AG08396 (cell line): ENCODE measurements at regions not wholly inside any gene's neighbourhood (a gene's known extent, or its start where the extent isn't known, plus 50 kb on each side); places are given as distances from the start of the nearest gene placed in this dataset.
"Not testable (repeated sequence)": the region's sequence is repeated elsewhere in the genome, so short reads cannot be mapped to it uniquely, and the experiment has no call there.

Source experiments
- DNase-seq: peaks from one replicate; pipeline ENCODE4 v3.0.0; 2012; ENCODE audit warnings: low spot score, mixed read lengths

DNA sequence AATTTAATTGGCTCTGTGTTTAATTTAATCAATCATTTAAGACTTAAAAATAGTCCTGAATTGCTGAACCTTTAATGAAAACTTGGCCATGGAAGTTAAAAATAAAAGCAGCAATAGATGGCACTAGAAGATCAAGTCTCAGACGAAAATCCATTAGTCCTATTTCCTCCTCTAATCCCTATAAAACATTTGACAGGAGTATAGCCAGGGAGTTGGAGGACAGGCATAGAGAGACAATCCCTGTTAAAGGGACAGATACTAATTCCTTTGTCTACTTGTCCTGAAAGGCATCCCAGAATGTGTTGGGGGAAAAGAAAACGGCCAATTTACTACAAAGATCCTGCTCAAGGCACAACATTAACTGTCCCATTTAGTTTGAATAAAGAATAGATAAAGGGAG is 276.3 kb upstream of the TACR3 start:
- DNase-seq, result no peak

GRCh38 chr4:103994059-103994458 is 274.3 kb upstream of the TACR3 start:
- DNase-seq, result no peak

DNA sequence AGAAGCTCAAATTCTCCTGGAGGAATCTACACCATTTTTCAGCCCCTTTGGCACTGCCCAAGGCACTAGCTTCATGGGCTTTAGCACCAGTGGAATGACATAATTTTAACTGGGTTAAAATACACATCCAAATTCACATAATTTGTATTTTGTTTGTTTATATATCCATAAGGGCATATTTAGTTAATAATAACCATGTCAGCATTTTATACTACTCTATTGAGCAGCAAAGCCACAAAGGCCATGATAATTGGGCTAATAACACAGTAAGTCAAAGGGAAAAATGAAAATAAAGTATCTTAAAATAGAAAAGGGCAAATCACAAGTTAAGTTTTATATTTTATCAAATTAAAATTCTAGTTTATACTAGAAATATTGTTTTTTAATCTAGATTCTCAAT is 262.7 kb upstream of the TACR3 start:
- DNase-seq, result no peak

DNA sequence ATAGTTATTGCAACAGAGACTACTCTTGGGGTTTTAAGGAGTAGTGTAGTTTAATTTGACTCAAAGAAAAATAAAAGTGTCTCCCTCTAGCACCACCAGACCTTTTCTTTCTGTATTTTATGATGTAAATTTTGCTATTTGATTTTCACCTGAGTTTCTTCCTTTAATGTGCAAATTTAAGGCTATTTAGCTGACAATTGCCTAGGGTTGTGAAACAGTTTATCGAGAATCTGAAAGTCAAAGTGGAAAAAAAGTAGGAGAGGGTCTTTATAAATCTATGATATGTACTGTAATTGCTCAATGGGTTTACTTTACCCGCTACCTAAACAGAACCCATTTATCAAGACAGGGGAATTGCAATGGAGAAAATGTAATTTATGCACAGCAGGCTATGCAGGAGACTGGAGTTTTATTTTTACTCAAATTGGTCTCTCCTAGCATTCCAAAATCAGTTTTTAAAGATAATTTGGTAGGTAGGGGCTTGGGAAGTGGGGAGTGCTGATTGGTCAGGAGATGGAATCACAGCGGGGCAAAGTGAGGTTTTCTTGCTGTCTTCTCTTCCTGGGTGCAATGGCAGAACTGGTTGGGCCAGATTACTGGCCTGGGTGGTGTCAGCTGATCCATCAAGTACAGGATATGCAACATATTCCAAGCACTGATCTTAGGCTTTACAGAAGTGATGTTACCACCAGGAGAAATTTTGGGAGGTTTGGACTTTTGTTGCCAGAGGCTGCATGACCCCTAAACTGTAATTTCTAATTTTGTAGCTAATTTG is 228.6 kb upstream of the TACR3 start:
- DNase-seq, result no peak

- no peak for DNase-seq
These were observed 227.8 kb upstream of the TACR3 start for GRCh38 chr4:103947617-103948016.

DNA sequence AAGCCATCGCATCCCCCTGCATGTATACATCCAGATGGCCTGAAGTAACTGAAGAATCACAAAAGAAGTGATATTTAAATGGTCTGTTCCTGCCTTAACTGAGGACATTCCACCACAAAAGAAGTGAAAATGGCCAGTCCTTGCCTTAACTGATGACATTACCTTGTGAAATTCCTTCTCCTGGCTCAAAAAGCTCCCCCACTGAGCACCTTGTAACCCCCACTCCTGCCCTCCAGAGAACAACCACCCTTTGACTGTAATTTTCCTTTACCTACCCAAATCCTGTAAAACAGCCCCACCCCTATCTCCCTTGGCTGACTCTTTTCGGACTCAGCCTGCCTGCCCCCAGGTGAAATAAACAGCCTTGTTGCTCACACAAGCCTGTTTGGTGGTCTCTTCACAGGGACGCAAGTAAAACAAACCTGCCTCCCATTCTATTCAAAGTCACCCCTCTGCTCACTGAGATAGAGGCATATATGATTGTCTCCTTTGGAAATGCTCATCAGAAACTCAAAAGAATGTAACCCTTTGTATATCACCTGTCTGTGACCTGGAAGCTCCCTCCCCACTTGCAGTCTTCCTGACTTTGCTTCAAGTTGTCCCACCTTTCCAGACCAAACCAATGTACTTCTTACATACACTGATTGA is 227.0 kb upstream of the TACR3 start:
- not testable (repeated sequence) for DNase-seq

DNA sequence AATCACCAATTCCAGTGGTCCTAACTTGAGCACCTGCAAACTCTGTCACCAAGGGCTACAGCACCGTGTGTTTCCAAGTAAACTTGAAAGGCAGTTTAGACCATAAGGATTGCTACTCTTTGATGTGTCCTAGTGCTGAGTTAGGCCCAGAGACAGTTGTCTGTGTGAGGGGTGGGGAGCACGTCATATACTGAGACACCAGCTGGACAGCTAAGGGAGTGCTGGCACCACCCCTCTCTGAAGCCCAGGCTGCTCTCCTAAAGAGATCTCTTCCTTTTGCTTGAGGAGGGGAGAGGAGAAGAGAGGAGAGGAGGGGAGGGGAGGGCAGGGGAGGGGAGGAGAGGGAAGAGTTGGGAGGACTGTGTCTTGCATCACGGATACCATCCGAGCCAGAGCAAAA is 218.7 kb upstream of the TACR3 start:
- DNase-seq, result no peak

DNA sequence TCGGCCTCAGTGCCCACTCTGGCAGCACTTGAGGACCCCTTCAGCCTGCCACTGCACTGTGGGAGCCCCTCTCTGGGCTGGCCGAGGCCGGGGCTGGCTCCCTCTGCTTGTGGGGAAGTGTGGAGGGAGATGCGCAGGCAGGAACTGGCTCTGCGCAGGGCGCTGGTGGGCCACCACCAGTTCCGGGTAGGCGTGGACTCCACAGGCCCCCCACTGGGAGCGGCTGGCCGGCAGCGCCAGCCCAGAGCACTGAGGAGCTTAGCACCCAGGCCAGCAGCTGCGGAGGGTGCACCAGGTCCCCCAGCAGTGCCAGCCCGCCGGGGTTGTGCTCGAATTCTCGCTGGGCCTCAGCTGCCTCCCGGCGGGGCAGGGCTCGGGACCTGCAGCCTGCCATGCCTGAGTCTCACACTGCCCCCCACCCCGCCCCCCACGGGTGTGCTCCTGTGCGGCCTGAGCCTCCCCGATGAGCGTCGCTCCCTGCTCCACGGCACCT is 216.9 kb upstream of the TACR3 start:
- DNase-seq, result no peak

GRCh38 chr4:103934178-103934789 is 214.5 kb upstream of the TACR3 start:
- DNase-seq, result peak; percentile 22

GRCh38 chr4:103928370-103928769 is 208.6 kb upstream of the TACR3 start:
- no peak for DNase-seq

- no peak for DNase-seq
These were observed 203.8 kb upstream of the TACR3 start for GRCh38 chr4:103923551-103923950.

DNA sequence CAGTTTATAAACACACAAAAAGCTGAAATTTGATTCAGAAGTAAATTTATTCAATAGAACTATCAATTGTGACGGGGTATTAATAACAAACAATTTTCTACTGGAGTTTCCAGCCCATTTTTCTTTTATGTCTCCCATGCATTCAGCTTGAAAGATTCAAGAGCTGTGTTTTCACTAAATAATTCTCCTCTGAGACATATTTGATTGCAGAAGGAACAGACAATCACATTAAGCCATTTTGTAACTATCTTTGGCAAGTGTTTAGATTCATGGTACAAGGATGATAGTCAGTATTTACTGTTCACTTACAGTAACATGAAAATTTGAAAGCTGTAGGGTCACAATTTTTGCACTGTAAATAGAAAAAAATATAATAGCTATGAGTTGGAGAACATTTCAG is 198.4 kb upstream of the TACR3 start:
- DNase-seq, result no peak

DNA sequence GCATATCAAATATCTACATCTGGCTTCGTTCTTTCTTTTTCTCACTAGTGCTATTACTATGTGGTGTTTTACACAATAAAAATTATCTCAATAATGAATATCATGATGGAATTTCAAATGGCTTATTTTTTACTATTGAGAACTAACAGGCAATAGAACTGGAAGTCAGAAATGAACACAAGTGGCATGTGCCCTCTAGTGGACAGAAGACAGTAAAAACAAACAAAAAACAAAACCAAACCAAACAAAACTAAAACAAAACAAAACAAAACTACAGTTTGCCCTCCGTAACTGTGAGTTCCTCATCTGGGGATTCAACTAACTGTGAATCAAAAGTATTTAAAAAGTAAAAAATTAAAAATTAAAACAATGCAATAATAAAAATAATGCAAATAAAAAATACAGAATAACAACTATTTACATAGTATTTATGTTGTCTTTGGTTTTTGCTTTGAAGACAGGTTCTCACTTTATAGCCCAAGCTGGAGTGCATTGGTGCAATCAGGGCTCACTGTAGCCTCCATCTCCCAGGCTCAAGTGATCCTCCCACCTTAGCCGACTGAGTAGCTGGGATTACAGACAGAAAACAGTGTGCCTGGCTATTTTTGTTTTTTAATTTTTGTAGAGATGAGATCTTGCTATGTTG is 195.6 kb upstream of the TACR3 start:
- peak; percentile 4 for DNase-seq

- no peak for DNase-seq
These were observed 187.6 kb upstream of the TACR3 start for GRCh38 chr4:103907414-103907813.

GRCh38 chr4:103904123-103904522 is 184.3 kb upstream of the TACR3 start:
- DNase-seq, result no peak

DNA sequence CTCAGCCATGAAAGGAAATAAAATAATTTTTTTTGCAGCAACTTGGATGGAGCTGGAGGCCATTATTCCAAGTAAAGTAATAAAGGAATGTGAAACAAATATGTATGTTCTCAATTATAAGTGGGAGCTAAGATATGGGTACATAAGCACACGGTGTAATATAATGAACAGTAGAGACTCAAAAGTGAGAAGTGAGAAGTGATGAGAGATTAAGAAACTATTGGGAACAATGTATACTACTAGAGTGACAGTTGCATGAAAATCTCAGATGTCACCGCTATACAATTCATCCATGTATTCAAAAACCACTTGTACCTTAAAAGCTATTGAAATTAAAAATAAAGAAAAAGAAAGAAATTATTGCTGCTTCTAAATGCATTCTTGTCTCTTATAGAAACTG is 182.9 kb upstream of the TACR3 start:
- DNase-seq, result no peak

GRCh38 chr4:103895876-103896465 is 176.2 kb upstream of the TACR3 start:
- DNase-seq, result no peak

DNA sequence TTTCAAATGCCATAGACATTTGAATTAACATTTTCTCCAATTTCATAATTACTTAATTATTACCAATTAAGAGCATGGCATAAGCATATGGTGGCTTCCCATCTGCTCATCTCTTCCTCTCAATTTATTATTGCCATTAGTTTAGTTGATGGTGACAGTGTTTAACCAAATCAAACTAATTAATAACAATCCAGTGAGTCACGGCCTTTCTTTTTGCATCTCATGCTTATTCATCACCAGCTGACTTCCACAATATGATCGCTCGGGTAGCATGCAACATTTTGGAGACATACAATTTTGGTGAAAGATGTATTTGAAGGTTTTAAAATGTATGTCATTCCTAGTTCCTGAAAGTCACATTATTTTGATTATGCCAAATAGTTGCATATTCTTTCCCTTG is 172.8 kb upstream of the TACR3 start:
- DNase-seq, result no peak

DNA sequence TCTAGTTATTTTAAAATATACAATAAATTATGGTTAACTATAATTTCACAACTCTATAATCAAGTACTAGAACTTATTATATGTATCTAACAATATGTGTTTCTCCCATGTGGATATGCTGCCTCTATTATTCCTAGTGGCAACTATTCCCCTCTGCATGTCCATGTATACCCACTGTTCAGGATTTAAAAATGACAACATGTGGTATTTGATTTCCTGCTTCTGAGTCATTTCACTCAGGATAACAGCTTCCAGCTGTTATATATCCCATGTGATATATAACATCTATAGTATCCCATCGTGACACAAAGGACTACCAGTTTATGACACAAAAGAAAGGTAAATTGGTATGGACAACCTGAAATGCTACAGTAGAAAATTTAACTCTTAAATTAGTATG is 167.4 kb upstream of the TACR3 start:
- no peak for DNase-seq

GRCh38 chr4:103885152-103885551 is 165.4 kb upstream of the TACR3 start:
- DNase-seq, result no peak

DNA sequence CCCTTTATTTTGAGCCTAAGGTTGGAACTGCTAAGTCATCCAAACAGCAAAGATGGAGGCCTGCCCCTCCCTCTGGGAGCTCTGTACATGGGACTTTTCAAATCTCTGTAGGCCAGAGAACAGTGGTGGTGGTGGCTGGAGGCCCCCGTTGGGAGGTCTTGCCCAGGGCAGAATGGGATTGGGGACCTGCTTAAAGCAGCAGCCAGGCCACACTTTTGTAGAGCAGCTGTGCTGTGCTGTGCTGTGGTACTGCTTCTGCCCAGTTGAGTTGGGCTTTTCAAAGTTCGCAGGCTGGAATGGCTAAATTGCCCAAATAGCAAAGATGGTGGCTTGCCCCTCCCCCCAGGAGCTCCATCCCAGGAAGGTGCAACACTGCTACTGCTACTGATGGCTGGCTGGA is 147.5 kb upstream of the TACR3 start:
- no peak for DNase-seq

GRCh38 chr4:103853627-103854026 is 133.8 kb upstream of the TACR3 start:
- DNase-seq, result no peak
